ENCODE measurements at regions not wholly inside any gene's neighbourhood (a gene's known extent, or its start where the extent isn't known, plus 50 kb on each side); places are given as distances from the start of the nearest gene placed in this dataset.

DNA sequence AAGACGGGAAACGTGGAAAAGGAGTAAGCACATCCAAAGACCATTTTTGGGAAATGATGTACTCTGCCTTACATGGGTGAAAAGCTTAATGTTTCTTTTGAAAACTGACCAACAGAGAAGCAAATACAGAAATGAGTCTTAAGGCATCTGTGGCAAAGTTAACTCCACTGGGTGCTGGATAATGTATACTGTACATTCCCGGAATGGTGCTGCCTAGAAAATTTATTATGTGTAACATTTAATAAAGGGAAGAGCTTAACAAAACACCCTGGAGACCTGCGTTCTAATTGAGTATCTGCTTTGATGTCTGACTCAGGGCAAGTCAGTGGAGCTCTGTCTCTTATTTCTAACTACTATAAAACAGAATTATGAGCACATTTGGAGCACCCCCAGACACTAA is 230.2 kb downstream of the MID1 start:
- TF ChIP-seq, protein P1, sequence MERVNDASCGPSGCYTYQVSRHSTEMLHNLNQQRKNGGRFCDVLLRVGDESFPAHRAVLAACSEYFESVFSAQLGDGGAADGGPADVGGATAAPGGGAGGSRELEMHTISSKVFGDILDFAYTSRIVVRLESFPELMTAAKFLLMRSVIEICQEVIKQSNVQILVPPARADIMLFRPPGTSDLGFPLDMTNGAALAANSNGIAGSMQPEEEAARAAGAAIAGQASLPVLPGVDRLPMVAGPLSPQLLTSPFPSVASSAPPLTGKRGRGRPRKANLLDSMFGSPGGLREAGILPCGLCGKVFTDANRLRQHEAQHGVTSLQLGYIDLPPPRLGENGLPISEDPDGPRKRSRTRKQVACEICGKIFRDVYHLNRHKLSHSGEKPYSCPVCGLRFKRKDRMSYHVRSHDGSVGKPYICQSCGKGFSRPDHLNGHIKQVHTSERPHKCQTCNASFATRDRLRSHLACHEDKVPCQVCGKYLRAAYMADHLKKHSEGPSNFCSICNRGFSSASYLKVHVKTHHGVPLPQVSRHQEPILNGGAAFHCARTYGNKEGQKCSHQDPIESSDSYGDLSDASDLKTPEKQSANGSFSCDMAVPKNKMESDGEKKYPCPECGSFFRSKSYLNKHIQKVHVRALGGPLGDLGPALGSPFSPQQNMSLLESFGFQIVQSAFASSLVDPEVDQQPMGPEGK (CRISPR knock-in tag; IDR thresholded peaks at IDR 0.05; ENCODE audit: borderline replicate concordance), result no peak
- TF ChIP-seq MAFK (IDR thresholded peaks at IDR 0.05; ENCODE audit: low read length), result no peak
- TF ChIP-seq RNF2 (IDR thresholded peaks at IDR 0.05), result no peak
- TF ChIP-seq CHD2 (IDR thresholded peaks at IDR 0.05; ENCODE audit: low read depth, low read length), result no peak
- TF ChIP-seq ZNF184 (CRISPR knock-in tag; IDR thresholded peaks at IDR 0.05), result no peak
- TF ChIP-seq MCM7 (IDR thresholded peaks at IDR 0.05), result no peak
- no peak for TF ChIP-seq ZKSCAN3 (CRISPR knock-in tag; IDR thresholded peaks at IDR 0.05)
- TF ChIP-seq NFRKB (IDR thresholded peaks at IDR 0.05; ENCODE audit: low read depth), result no peak
- TF ChIP-seq MYC (IDR thresholded peaks at IDR 0.05; ENCODE audit: low read depth, low read length), result no peak
- TF ChIP-seq MYC (CRISPR knock-in tag; IDR thresholded peaks at IDR 0.05; ENCODE audit: borderline replicate concordance, low read depth), result no peak
- TF ChIP-seq ZFX (CRISPR knock-in tag; IDR thresholded peaks at IDR 0.05), result no peak
- TF ChIP-seq KLF16 (IDR thresholded peaks at IDR 0.05), result no peak
- no peak for TF ChIP-seq ARNT (IDR thresholded peaks at IDR 0.05)
- TF ChIP-seq ZC3H11A (IDR thresholded peaks at IDR 0.05; ENCODE audit: low read depth, low read length), result no peak
- no peak for TF ChIP-seq WHSC1 (IDR thresholded peaks at IDR 0.05; ENCODE audit: low read length)

Measured in K562 (cell line).